GM23338 (cell line): ENCODE measurements at regions not wholly inside any gene's neighbourhood (a gene's known extent, or its start where the extent isn't known, plus 50 kb on each side); places are given as distances from the start of the nearest gene placed in this dataset.

ENCODE experiments used
- ATAC-seq: fragments of 200-7000 bp; cut with Tn5 transposase; 3 replicates; pipeline ENCODE4 v1.9.1; 2020
- DNase-seq: peaks from one replicate; pipeline ENCODE4 v3.0.0-alpha.2; 2015; ENCODE audit warnings: low spot score
- H2AFZ ChIP-seq: fragments of 200-600 bp; sonication (generic); 2 replicates; pipeline ENCODE4 v1.8.0; 2016; ENCODE audit warnings: antibody characterized with exemption, mild to moderate bottlenecking, moderate library complexity
- H3F3A ChIP-seq: fragments of 200-600 bp; sonication (generic); replicated peaks from 2 replicates; pipeline ENCODE4 v1.8.0; 2017; ENCODE audit warnings: antibody characterized with exemption, mixed run types, low read depth
- H3K27ac ChIP-seq: fragments of 200-600 bp; sonication (generic); 2 replicates; pipeline ENCODE4 v1.6.1; 2016; ENCODE audit warnings: low read depth
- H3K27me3 ChIP-seq: fragments of 200-600 bp; sonication (generic); 2 replicates; pipeline ENCODE4 v1.8.0; 2016; ENCODE audit warnings: mild to moderate bottlenecking, mixed run types, moderate library complexity; ENCODE audit not compliant: insufficient read depth
- H3K36me3 ChIP-seq: fragments of 200-600 bp; sonication (generic); 2 replicates; pipeline ENCODE4 v1.8.0; 2016; ENCODE audit warnings: mild to moderate bottlenecking; ENCODE audit not compliant: insufficient read depth
- H3K4me1 ChIP-seq: fragments of 200-600 bp; sonication (generic); 2 replicates; pipeline ENCODE4 v1.8.0; 2016; ENCODE audit warnings: mild to moderate bottlenecking, moderate library complexity; ENCODE audit not compliant: insufficient read depth
- H3K4me2 ChIP-seq: fragments of 200-600 bp; sonication (generic); 2 replicates; pipeline ENCODE4 v1.7.1; 2017; ENCODE audit warnings: mixed run types
- H3K4me3 ChIP-seq: fragments of 200-600 bp; sonication (generic); 2 replicates; pipeline ENCODE4 v1.6.1; 2016; ENCODE audit warnings: mixed run types
- H3K79me2 ChIP-seq: fragments of 200-600 bp; sonication (generic); replicated peaks from 2 replicates; pipeline ENCODE4 v1.8.0; 2017; ENCODE audit warnings: mild to moderate bottlenecking; ENCODE audit not compliant: insufficient read depth
- H3K9me2 ChIP-seq: fragments of 200-600 bp; sonication (generic); 2 replicates; pipeline ENCODE4 v1.8.0; 2017; ENCODE audit not compliant: insufficient read depth
- H4K20me1 ChIP-seq: fragments of 200-600 bp; sonication (generic); replicated peaks from 2 replicates; pipeline ENCODE4 v1.8.0; 2017; ENCODE audit warnings: mild to moderate bottlenecking; ENCODE audit not compliant: insufficient read depth
- H3K27ac Mint-ChIP-seq: 2 replicates; pipeline ENCODE4 v1.8.0; 2020; ENCODE audit warnings: inconsistent platforms, mild to moderate bottlenecking, moderate library complexity, mixed read lengths
- H3K27me3 Mint-ChIP-seq: 3 replicates; pipeline ENCODE4 v1.8.0; 2022; ENCODE audit warnings: low read depth, mild to moderate bottlenecking, moderate library complexity, mixed read lengths, inconsistent platforms; ENCODE audit not compliant: insufficient read depth, poor library complexity
- H3K36me3 Mint-ChIP-seq: 3 replicates; pipeline ENCODE4 v1.8.0; 2021; ENCODE audit warnings: low read depth, mild to moderate bottlenecking, inconsistent platforms, moderate library complexity, mixed read lengths
- H3K4me1 Mint-ChIP-seq: 3 replicates; pipeline ENCODE4 v1.8.0; 2020; ENCODE audit warnings: mild to moderate bottlenecking, inconsistent platforms, mixed read lengths
- H3K4me3 Mint-ChIP-seq: 3 replicates; pipeline ENCODE4 v1.8.0; 2021; ENCODE audit warnings: moderate library complexity, mild to moderate bottlenecking, inconsistent platforms, mixed read lengths
- H3K9me3 Mint-ChIP-seq: 3 replicates; pipeline ENCODE4 v1.8.0; 2020; ENCODE audit warnings: moderate library complexity, mild to moderate bottlenecking, inconsistent platforms, mixed read lengths
- CREB1 ChIP-seq: fragments of 250-450 bp; sonication (Bioruptor Pico); IDR thresholded peaks from 2 replicates; pipeline ENCODE4 v1.5.0; 2020; ENCODE audit warnings: low read depth, mild to moderate bottlenecking, moderate library complexity
- CTCF ChIP-seq, 2 experiments: fragments of 200-600 bp in 1 of 2; sonication (generic) in 1 of 2; conservative IDR thresholded peaks; 2 replicates each; pipeline versions ENCODE4 v1.5.1 to v1.6.1; 2016 to 2017; ENCODE audit warnings: antibody characterized with exemption in 2 of 2, low read depth in 2 of 2, mild to moderate bottlenecking in 2 of 2, moderate library complexity in 1 of 2
- ETS1 ChIP-seq: IDR thresholded peaks from 2 replicates; pipeline ENCODE4 v1.6.1; 2016; ENCODE audit warnings: antibody characterized with exemption
- EZH2 ChIP-seq: fragments of 200-600 bp; sonication (generic); IDR thresholded peaks from one replicate; pipeline ENCODE4 v1.8.0; 2017; ENCODE audit warnings: antibody characterized with exemption, mild to moderate bottlenecking, low read depth; ENCODE audit not compliant: unreplicated experiment
- EZH2phosphoT487 ChIP-seq: fragments of 200-600 bp; sonication (generic); IDR thresholded peaks from one replicate; pipeline ENCODE4 v1.8.1; 2018; ENCODE audit warnings: antibody characterized with exemption; ENCODE audit not compliant: unreplicated experiment
- JUNB ChIP-seq: IDR thresholded peaks from one replicate; pipeline ENCODE4 v1.6.1; 2016; ENCODE audit warnings: antibody characterized with exemption; ENCODE audit not compliant: unreplicated experiment
- NANOG ChIP-seq: IDR thresholded peaks from 2 replicates; pipeline ENCODE4 v1.6.1; 2016; ENCODE audit warnings: antibody characterized with exemption, borderline replicate concordance
- POLR2AphosphoS5 ChIP-seq: IDR thresholded peaks from 2 replicates; pipeline ENCODE4 v1.6.1; 2016; ENCODE audit warnings: antibody characterized with exemption, low read depth
- REST ChIP-seq: IDR thresholded peaks from one replicate; pipeline ENCODE4 v1.6.1; 2018; ENCODE audit warnings: antibody characterized with exemption; ENCODE audit not compliant: unreplicated experiment
- STAT1 ChIP-seq: IDR thresholded peaks from one replicate; pipeline ENCODE4 v1.6.1; 2016; ENCODE audit warnings: antibody characterized with exemption; ENCODE audit not compliant: unreplicated experiment
- ZNF114 ChIP-seq: fragments of 250-450 bp; sonication (Bioruptor Pico); IDR thresholded peaks from 2 replicates; pipeline ENCODE4 v1.5.0; 2020; ENCODE audit warnings: mild to moderate bottlenecking, moderate library complexity
- ZNF331 ChIP-seq: fragments of 250-450 bp; sonication (Bioruptor Pico); IDR thresholded peaks from 2 replicates; pipeline ENCODE4 v1.5.0; 2020; ENCODE audit warnings: low read depth, mild to moderate bottlenecking, moderate library complexity
- ZNF462 ChIP-seq: fragments of 250-450 bp; sonication (Bioruptor Pico); IDR thresholded peaks from 2 replicates; pipeline ENCODE4 v1.5.0; 2020; ENCODE audit warnings: mild to moderate bottlenecking, moderate library complexity

GRCh38 chr3:124540550-124541211, 189.6 kb upstream of the UMPS start:
- Histone ChIP-seq H3K4me1 (peaks cover 10% of the 10 kb centered on the region), H4K20me1 (no peaks in the 10 kb centered on the region), H3K79me2 (no peaks in the 10 kb centered on the region), H3K27me3 (no peaks in the 10 kb centered on the region), H3K27ac (no peak overlapping the region), H3K36me3 (no peaks in the 10 kb centered on the region), H2AFZ (no peak overlapping the region; the same call in 1 of the 2 replicates), H3F3A (no peaks in the 10 kb centered on the region), H3K4me2 (no peak overlapping the region), H3K9me2 (no peaks in the 10 kb centered on the region), H3K4me3 (no peak overlapping the region)
- ATAC-seq = no peak
- Mint-ChIP-seq H3K4me1 (peaks cover 8% of the 10 kb centered on the region), H3K4me3 (no peak overlapping the region), H3K27me3 (no peaks in the 10 kb centered on the region), H3K9me3 (no peaks in the 10 kb centered on the region), H3K27ac (no peak overlapping the region), H3K36me3 (no peaks in the 10 kb centered on the region)
- DNase-seq = no peak
- TF ChIP-seq ZNF462 (CRISPR knock-in tag) (no peak), ETS1 (no peak), JUNB (no peak), ZNF114 (CRISPR knock-in tag) (no peak), ZNF331 (no peak), NANOG (no peak), REST (no peak), CTCF (conservative IDR thresholded peaks at IDR 0.05; ENCODE audit: low read depth in 2 of 2) (no peak), CREB1 (no peak), EZH2 (no peak), POLR2AphosphoS5 (no peak), STAT1 (no peak), EZH2phosphoT487 (no peak)
